ENCODE measurements at regions not wholly inside any gene's neighbourhood (a gene's known extent, or its start where the extent isn't known, plus 50 kb on each side); places are given as distances from the start of the nearest gene placed in this dataset.
"Not testable (repeated sequence)": the region's sequence is repeated elsewhere in the genome, so short reads cannot be mapped to it uniquely, and the experiment has no call there.

GRCh38 chr3:72161285-72161684, 376.3 kb upstream of the PROK2 start:
- H3K9me3 ChIP-seq (ENCODE audit: low read depth, low read length); H3K4me3 ChIP-seq (ENCODE audit: low read length); H3K27me3 ChIP-seq (ENCODE audit: insufficient read depth, low read length): not testable (repeated sequence)
- H3K4me1 ChIP-seq (ENCODE audit: insufficient read depth, low read length), result peaks cover 46% of the 10 kb centered on the region

- H3K9me3 ChIP-seq (ENCODE audit: low read depth, low read length), result no peaks in the 10 kb centered on the region
- H3K27me3 ChIP-seq (ENCODE audit: insufficient read depth, low read length), result no peaks in the 10 kb centered on the region
- H3K4me1 ChIP-seq (ENCODE audit: insufficient read depth, low read length), result peaks cover 43% of the 10 kb centered on the region
- no peak overlapping the region for H3K4me3 ChIP-seq (ENCODE audit: low read length)
Observed at GRCh38 chr3:72160351-72160750, 375.4 kb upstream of the PROK2 start.

DNA sequence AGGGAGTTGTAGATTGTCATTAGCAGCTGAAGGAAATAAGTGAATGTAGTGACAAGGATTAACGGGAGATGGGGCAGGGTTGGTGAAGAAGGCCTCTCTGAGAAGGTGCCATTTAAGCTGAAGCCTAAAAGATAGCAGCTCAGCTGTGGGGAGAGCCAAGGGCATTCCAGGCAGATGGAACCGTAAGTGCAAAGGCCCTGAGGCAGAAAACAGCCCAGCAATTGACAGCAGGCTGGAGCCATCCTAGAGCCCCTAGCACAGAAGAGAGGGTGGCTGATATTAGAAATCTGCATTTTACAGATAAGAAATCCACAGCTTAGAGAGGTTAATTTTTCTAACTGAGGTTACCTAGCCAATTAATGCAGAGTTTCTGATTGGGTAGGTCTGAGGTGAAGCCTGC, 374.5 kb upstream of the PROK2 start:
- Histone ChIP-seq H3K9me3 (ENCODE audit: low read depth, low read length) (no peaks in the 10 kb centered on the region), H3K4me3 (ENCODE audit: low read length) (no peak overlapping the region), H3K4me1 (ENCODE audit: insufficient read depth, low read length) (peaks cover 35% of the 10 kb centered on the region), H3K27me3 (ENCODE audit: insufficient read depth, low read length) (no peaks in the 10 kb centered on the region)

- Histone ChIP-seq H3K4me1 (ENCODE audit: insufficient read depth, low read length) (peaks cover 28% of the 10 kb centered on the region), H3K27me3 (ENCODE audit: insufficient read depth, low read length) (no peaks in the 10 kb centered on the region), H3K4me3 (ENCODE audit: low read length) (no peak overlapping the region), H3K9me3 (ENCODE audit: low read depth, low read length) (no peaks in the 10 kb centered on the region)
Observed at GRCh38 chr3:72158639-72159326, 373.8 kb upstream of the PROK2 start.

GRCh38 chr3:72157748-72158638, 373.0 kb upstream of the PROK2 start:
- no peak overlapping the region for H3K4me3 ChIP-seq (ENCODE audit: low read length)

GRCh38 chr3:72155391-72156064, 370.6 kb upstream of the PROK2 start:
- peaks cover 12% of the 10 kb centered on the region for H3K4me1 ChIP-seq (ENCODE audit: insufficient read depth, low read length)

More at GRCh38 chr3:72157748-72158638, 373.0 kb upstream of the PROK2 start:
- Histone ChIP-seq H3K9me3 (ENCODE audit: low read depth, low read length) (no peaks in the 10 kb centered on the region), H3K27me3 (ENCODE audit: insufficient read depth, low read length) (no peaks in the 10 kb centered on the region), H3K4me1 (ENCODE audit: insufficient read depth, low read length) (peaks cover 20% of the 10 kb centered on the region)

GRCh38 chr3:72154391-72155335, 369.7 kb upstream of the PROK2 start:
- Histone ChIP-seq H3K9me3 (ENCODE audit: low read depth, low read length) (no peaks in the 10 kb centered on the region), H3K4me3 (ENCODE audit: low read length) (no peak overlapping the region), H3K4me1 (ENCODE audit: insufficient read depth, low read length) (peaks cover 12% of the 10 kb centered on the region), H3K27me3 (ENCODE audit: insufficient read depth, low read length) (no peaks in the 10 kb centered on the region)

More at GRCh38 chr3:72155391-72156064, 370.6 kb upstream of the PROK2 start:
- Histone ChIP-seq H3K9me3 (ENCODE audit: low read depth, low read length) (no peaks in the 10 kb centered on the region), H3K4me3 (ENCODE audit: low read length) (no peak overlapping the region), H3K27me3 (ENCODE audit: insufficient read depth, low read length) (no peaks in the 10 kb centered on the region)

DNA sequence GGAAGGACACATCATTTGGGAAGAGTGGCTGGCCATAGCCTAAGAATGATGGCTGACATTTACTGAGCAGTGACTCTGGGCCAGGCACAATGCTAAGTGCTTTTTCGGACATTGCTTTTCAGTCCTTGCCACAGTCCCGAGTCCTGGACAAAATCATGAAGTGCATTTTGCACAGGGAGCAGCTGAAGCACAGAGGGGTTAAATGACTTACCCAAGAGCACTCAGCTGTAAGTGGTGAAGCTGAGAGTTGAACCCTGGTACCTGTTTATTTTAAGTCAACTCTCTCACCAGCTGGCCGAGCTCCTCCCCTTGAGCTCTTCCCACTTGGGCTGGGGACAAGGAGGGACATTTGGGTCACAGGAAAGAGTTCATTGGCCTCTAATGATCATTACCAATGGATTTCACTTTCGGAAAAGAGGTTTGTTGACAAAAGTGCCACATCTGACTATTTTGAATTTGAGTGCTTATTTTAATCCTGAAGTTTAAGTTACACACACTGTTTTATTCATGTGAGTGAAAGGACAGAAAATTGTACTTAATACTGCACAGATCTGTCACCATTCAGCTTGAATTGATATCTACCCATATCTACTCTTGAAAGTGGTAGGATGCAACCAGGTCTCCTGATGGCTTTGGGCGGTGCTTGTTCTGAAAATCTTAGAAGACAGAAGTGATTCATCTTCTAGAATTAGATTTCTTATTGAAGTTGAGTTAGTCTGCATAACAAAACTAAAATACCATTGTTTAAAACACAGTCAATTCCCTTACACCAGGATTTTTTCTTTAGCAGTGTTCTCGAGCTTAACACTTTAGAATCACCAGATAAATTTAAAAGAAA, 368.7 kb upstream of the PROK2 start:
- no peaks in the 10 kb centered on the region for H3K9me3 ChIP-seq (ENCODE audit: low read depth, low read length)
- H3K4me1 ChIP-seq (ENCODE audit: insufficient read depth, low read length), result peaks cover 11% of the 10 kb centered on the region
- no peak overlapping the region for H3K4me3 ChIP-seq (ENCODE audit: low read length)
- no peaks in the 10 kb centered on the region for H3K27me3 ChIP-seq (ENCODE audit: insufficient read depth, low read length)

DNA sequence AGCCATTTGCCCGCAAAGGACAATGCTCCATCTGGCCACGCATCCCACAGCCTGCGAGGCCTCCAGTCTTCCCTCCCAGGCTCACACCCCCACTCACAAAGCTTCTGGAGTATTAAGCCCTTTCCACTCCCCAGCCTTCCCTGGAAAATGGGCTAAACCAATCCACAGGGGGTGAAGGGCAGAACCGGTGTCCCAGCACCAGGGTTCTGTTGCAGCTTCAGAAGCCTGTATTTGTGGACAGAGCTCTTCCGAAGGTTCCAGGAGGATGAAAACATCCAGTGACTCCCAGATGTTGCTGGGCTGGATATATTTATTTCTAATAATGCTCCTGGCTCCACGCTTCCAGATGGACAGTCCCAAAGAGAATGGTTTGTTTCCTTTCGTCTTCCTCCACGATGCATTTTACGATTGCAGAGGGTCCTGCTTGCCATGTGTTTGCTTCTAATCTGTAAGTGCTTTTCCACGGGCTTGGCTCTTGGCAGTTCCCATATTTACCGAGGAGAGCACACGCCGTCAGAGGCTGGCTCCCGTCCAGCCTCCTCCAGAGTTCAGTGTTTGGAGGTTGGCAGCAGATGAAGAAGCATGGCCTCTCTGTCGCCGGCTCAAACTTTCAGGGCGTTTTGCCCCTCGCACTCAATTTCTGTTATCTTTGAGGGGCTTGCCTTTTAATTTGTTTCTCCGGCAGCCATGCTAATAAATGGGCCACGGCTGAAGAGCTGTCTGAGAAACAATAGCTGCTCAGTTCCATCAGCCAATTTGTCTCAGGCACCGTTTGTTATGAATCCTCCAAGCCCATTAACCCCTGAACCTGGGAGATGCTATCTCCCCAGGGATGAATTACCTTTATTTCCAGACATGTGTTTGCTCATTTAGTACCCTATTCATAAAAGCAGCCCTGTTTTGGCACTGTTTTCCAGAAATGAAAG, 367.9 kb upstream of the PROK2 start:
- Histone ChIP-seq H3K27me3 (ENCODE audit: insufficient read depth, low read length) (no peaks in the 10 kb centered on the region), H3K9me3 (ENCODE audit: low read depth, low read length) (no peaks in the 10 kb centered on the region), H3K4me3 (ENCODE audit: low read length) (no peak overlapping the region)

DNA sequence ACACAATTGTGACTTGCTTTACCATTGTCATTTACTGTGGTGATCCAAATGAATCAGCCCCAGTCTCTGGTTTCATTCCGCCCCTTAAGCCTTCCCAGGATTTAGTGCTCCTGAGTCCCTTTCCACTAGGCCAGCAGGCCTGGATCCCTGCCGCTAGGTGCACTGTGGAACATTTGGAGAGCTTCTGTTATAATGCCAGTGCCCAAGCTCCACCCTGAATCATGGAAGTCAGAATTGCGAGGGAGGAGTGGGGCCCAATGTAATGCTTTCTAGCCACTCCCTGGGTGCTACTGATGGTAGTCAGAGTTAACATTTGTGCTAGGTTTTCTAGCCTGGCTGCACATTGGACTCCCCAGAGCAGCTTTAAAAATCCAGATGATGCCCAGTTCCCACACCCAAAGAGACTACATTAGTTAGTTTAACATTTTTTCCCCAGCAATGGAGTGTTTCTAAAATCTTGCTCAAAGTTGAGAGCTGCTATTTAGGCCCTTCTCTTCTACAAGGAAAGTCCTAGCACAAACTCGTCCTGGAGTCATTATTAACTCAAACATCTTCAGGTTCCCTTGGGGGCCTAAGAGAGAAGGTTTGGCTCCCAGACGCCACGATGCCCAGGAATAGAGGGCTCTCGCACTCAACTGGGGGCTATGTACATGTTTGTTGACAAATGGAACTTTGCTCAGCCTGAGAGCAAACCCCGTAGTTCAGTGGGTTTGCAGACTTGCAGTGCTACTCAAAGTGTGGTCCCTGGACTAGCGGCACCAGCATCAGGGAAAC, 366.7 kb upstream of the PROK2 start:
- Histone ChIP-seq H3K4me3 (ENCODE audit: low read length) (no peak overlapping the region), H3K9me3 (ENCODE audit: low read depth, low read length) (no peaks in the 10 kb centered on the region), H3K4me1 (ENCODE audit: insufficient read depth, low read length) (no peaks in the 10 kb centered on the region)

More for the DNA sequence above, 367.9 kb upstream of the PROK2 start:
- peaks cover 3% of the 10 kb centered on the region for H3K4me1 ChIP-seq (ENCODE audit: insufficient read depth, low read length)

GRCh38 chr3:72150634-72151412, 365.9 kb upstream of the PROK2 start:
- no peaks in the 10 kb centered on the region for H3K4me1 ChIP-seq (ENCODE audit: insufficient read depth, low read length)
- no peaks in the 10 kb centered on the region for H3K27me3 ChIP-seq (ENCODE audit: insufficient read depth, low read length)
- no peak overlapping the region for H3K4me3 ChIP-seq (ENCODE audit: low read length)
- no peaks in the 10 kb centered on the region for H3K9me3 ChIP-seq (ENCODE audit: low read depth, low read length)

More for the DNA sequence above, 366.7 kb upstream of the PROK2 start:
- no peaks in the 10 kb centered on the region for H3K27me3 ChIP-seq (ENCODE audit: insufficient read depth, low read length)

All from mononuclear cell (primary cell).